ES-I3 (cell line): ENCODE measurements at regions not wholly inside any gene's neighbourhood (a gene's known extent, or its start where the extent isn't known, plus 50 kb on each side); places are given as distances from the start of the nearest gene placed in this dataset.
A peak's percentile ranks its signal among the peaks of the same experiment; 100 is the strongest.
"Not testable (repeated sequence)": the region's sequence is repeated elsewhere in the genome, so short reads cannot be mapped to it uniquely, and the experiment has no call there.

Experiments used
- H3K36me3 ChIP-seq: 2 replicates; pipeline ENCODE4 v1.6.1; 2013; ENCODE audit warnings: mild to moderate bottlenecking, low read length, control low read depth, moderate library complexity; ENCODE audit not compliant: insufficient read depth
- H3K4me1 ChIP-seq: 2 replicates; pipeline ENCODE4 v1.6.1; 2013; ENCODE audit warnings: mild to moderate bottlenecking, control low read depth, low read length; ENCODE audit not compliant: insufficient read depth
- H3K9ac ChIP-seq: 2 replicates; pipeline ENCODE4 v1.6.1; 2013; ENCODE audit warnings: low read depth, mild to moderate bottlenecking, low read length, moderate library complexity
- H3K9me3 ChIP-seq: 2 replicates; pipeline ENCODE4 v1.6.1; 2013; ENCODE audit warnings: mild to moderate bottlenecking, low read length, moderate library complexity; ENCODE audit not compliant: control insufficient read depth, insufficient read depth

DNA sequence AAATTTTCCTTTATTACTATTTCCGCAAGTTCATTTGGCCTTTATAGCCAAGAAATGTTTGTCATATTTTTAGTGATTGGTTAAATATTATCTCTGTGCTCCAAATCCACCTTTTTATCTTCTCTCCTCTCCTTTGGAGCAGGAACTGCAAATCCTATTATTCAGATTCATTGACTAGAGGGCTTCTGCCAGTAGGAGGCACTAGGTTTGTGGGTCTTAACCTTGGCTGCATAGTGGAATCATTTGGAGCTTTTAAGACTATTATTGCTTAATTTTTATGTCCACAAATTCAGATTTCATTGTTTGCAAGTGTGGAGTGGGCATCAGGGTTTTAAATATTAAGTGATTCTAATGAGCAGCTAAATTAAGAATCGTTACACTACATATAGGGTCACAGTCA lies 75.3 kb upstream of the SYT10 start:
- no peaks in the 10 kb centered on the region for H3K9me3 ChIP-seq
- H3K9ac ChIP-seq = no peak overlapping the region
- no peaks in the 10 kb centered on the region for H3K36me3 ChIP-seq
- no peaks in the 10 kb centered on the region for H3K4me1 ChIP-seq

DNA sequence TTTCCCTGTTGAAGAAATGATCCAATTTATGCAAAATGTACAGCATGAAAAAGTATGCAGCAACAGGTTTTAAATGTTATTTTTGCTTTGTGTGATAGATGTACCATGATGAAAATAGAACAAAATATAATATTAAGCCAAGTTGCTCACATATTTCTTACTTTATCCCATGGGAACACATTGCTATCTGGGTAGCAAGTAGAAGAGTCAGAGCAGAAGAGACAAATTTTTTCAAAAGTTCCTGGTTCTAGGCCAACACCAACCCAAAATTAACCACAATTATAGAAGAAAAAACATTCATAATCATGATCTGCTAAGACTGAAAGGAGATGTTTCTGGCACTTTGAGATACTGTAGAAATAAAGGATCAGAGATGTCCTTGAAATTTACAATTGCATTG lies 79.9 kb upstream of the SYT10 start:
- no peaks in the 10 kb centered on the region for H3K9me3 ChIP-seq
- H3K36me3 ChIP-seq = no peaks in the 10 kb centered on the region
- 0 out of 2 replicates have a peak, but pooled peaks cover 3% of the 10 kb centered on the region for H3K4me1 ChIP-seq
- H3K9ac ChIP-seq = no peak overlapping the region

DNA sequence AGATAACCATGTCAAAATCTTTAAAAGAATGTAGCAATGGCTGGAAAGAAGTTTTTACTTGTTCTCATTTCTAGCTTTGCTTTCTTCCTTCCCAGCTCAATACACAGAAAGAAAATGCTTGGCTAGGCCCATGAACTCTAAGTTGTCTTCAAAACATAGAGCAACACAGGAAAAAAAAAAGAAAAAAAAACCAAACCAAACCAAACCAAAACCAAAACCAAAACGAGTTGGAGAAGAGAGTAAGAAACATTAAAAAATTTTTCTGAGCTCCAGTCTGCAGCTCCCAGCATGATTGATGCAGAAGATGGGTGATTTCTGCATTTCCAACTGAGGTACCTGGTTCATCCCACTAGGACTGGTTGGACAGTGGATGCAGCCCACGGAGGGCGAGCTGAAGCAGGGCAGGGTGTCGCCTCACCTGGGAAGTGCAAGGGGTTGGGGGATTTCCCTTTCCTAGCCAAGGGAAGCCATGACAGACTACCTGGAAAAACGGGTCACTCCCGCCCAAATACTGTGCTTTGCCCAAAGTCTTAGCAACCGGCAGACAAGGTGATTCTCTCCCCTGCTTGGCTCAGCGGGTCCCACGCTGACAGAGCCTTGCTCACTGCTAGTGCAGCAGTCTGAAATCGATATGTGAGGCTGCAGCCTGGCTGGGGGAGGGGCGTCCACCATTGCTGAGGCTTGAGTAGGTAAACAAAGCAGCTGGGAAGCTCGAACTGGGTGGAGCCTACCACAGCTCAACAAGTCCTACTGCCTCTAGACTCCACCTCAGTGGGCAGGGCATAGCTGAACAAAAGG lies 81.1 kb upstream of the SYT10 start:
- H3K36me3 ChIP-seq, H3K4me1 ChIP-seq, H3K9me3 ChIP-seq: not testable (repeated sequence)
- peak overlapping the region; percentile 22; the same call in 1 of the 2 replicates for H3K9ac ChIP-seq

- Histone ChIP-seq H3K36me3 (no peaks in the 10 kb centered on the region), H3K9me3 (no peaks in the 10 kb centered on the region), H3K4me1 (no peaks in the 10 kb centered on the region), H3K9ac (no peak overlapping the region)
Measured at GRCh38 chr12:33529031-33529430, 89.4 kb upstream of the SYT10 start.

- H3K9ac ChIP-seq = no peak overlapping the region
- H3K9me3 ChIP-seq = no peaks in the 10 kb centered on the region
- no peaks in the 10 kb centered on the region for H3K4me1 ChIP-seq
- no peaks in the 10 kb centered on the region for H3K36me3 ChIP-seq
Measured at GRCh38 chr12:33529810-33530209, 90.2 kb upstream of the SYT10 start.

DNA sequence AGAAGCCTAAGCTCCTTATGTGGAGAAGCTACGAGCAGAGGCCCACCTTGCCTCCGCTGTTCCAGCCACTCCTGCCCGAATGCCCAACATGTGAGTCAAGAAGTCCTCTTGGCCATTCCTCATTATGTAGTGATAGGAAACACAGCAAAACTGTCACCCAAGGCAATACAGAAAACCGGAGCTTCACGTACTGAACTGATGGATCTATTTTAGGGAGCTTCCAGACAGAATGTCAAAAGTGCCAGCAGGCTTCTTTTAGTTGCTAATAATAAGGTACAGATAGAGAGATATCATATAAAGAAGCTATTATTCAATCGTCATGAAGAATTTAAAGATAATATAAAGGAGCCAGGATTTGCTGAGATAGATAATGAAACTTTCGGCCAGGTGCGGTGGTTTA lies 91.6 kb upstream of the SYT10 start:
- Histone ChIP-seq H3K36me3 (no peaks in the 10 kb centered on the region), H3K9ac (no peak overlapping the region), H3K4me1 (no peaks in the 10 kb centered on the region), H3K9me3 (no peaks in the 10 kb centered on the region)

GRCh38 chr12:33533527-33533926 lies 93.9 kb upstream of the SYT10 start:
- Histone ChIP-seq H3K9ac (no peak overlapping the region), H3K36me3 (no peaks in the 10 kb centered on the region), H3K9me3 (no peaks in the 10 kb centered on the region), H3K4me1 (no peaks in the 10 kb centered on the region)

DNA sequence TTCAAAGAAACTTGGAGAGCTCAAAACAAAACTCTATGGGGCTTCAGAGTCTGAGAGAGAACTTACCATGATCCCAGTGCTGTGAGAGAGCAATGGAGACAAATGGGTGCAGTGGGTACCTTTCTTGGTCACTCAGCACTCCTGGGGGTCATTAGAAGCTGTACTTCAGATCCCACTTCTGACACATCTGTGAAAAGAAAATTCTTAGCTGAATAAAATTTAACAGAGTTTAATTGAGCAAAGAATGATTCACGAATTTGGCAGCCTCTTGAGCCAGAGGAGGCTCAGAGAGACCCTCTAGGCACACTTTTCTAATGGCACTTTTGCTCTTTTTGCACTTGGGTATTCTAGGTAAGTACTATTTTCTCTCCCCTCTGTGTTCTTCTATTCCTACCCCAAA lies 96.8 kb upstream of the SYT10 start:
- no peaks in the 10 kb centered on the region for H3K36me3 ChIP-seq
- no peaks in the 10 kb centered on the region for H3K4me1 ChIP-seq
- peaks cover 2% of the 10 kb centered on the region; the same call in 1 of the 2 replicates for H3K9me3 ChIP-seq

DNA sequence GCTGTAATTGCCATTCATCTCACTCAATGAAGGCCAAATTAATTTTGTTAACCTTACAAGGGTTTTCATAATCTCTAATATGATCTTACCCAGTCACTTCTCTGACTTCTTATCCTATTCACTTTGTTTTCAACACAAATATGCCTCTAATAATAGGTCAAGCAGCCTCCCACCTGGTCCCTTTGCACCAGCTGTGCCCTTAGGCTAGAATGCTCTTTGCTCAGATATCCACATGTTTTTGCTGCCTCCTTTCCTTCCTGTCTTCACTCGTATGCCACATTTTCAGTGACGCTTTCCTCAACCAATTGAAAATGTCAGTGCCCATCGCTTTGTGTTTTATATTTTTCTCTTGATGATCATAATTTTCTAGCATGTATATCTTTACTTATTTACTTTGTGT lies 106.4 kb upstream of the SYT10 start:
- H3K4me1 ChIP-seq = no peaks in the 10 kb centered on the region
- no peaks in the 10 kb centered on the region for H3K36me3 ChIP-seq
- peaks cover 13% of the 10 kb centered on the region for H3K9me3 ChIP-seq
- H3K9ac ChIP-seq = no peak overlapping the region

More for the DNA sequence above, 96.8 kb upstream of the SYT10 start:
- H3K9ac ChIP-seq = no peak overlapping the region

DNA sequence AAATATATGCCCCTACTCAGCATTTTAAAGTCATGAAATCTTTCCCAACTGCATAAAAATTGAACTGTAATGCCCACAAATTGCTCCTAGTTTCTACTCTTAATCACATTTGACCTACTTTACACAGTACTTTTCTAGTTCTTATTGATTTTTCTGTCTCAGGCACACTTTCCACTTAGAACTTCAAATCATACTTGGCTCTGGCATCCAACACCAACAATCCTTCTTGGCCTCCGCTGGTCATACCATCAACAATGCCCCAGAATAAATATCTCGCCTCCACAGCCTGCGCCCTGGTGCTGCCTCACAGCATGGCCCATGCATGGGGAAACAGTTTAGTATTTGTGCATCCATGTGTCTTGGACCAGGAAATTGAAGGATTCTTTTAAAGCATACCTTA lies 107.5 kb upstream of the SYT10 start:
- H3K9me3 ChIP-seq = peaks cover 12% of the 10 kb centered on the region
- no peaks in the 10 kb centered on the region for H3K36me3 ChIP-seq
- no peaks in the 10 kb centered on the region for H3K4me1 ChIP-seq
- no peak overlapping the region for H3K9ac ChIP-seq

DNA sequence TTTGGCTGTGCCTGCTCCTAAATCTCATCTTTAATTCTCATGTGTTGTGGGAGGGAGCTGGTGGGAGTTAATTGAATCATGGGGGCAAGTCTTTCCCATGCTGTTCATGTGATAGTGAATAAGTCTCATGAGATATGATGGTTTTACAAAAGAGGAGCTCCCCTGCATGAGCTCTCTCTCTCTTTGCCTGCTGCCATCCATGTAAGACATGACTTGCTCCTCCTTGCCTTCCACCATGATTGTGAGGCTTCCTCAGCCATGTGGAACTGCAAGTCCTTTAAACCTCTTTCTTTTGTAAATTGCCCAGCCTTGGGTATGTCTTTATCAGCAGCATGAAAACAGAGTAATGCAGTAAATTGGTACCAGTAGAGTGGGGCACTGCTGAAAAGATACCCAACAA lies 110.6 kb upstream of the SYT10 start:
- not testable (repeated sequence) for H3K9ac ChIP-seq, H3K36me3 ChIP-seq, H3K4me1 ChIP-seq
- H3K9me3 ChIP-seq = peaks cover 12% of the 10 kb centered on the region

DNA sequence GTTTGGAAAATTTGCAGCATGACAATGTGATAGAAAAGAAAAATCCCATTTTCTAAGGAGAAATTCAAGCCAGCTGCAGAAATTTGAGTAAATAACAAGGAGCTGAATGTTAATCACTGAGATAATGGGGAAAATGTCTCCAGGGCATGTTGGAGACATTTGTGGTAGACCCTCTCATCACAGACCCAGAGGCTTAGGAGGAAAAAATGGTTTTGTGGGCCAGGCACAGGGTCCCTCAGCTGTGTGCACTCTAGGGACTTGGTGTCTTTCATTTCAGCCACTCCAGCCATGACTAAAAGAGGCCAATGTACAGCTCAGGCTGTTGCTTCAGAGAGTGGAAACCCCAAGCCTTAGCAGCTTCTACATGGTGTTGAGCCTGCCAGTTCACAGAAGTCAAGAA lies 111.4 kb upstream of the SYT10 start:
- Histone ChIP-seq H3K9me3 (peaks cover 12% of the 10 kb centered on the region), H3K36me3 (no peaks in the 10 kb centered on the region), H3K9ac (no peak overlapping the region), H3K4me1 (no peaks in the 10 kb centered on the region)

DNA sequence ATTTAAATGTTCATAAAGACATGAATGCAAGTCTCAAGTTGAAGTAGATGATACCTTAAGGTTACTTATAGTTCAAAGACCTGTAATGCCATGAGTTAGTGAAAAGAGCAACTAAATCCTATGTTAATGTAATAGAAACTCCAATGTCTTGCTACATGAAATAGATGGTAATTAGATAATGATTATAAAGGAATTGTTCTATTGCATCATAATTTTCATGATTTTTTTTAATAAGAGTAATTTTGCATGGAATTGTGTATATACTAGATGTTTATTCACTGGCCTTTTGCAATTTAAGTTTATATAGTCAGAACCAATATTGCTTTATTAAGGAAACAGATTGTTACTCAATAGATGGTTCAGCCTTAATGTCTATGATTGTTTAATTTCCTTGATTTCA lies 115.5 kb upstream of the SYT10 start:
- Histone ChIP-seq H3K9me3 (peaks cover 10% of the 10 kb centered on the region), H3K4me1 (no peaks in the 10 kb centered on the region), H3K36me3 (no peaks in the 10 kb centered on the region), H3K9ac (no peak overlapping the region)

GRCh38 chr12:33560653-33561208 lies 121.1 kb upstream of the SYT10 start:
- H3K4me1 ChIP-seq = peaks cover 11% of the 10 kb centered on the region
- no peaks in the 10 kb centered on the region for H3K9me3 ChIP-seq
- no peaks in the 10 kb centered on the region for H3K36me3 ChIP-seq
- H3K9ac ChIP-seq = no peak overlapping the region

DNA sequence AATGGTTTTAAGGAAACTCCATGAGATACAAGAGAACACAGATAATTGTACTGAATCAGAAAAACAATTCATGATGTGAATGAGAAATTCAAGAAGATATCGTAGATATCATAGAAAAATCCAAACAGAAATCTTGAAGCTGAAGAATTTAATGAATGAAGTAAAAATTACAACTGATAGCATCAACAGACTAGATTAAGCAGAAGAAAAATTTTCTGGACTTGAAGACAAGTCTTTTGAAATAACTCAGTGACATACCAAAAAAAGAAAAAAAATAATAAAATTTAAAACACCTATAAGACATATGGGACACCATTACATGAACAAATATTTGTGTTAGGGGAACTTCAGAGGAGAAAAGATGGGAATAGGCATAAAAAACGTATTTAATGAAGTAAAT lies 122.8 kb upstream of the SYT10 start:
- H3K4me1 ChIP-seq = peaks cover 11% of the 10 kb centered on the region
- H3K9ac ChIP-seq = no peak overlapping the region
- no peaks in the 10 kb centered on the region for H3K9me3 ChIP-seq
- no peaks in the 10 kb centered on the region for H3K36me3 ChIP-seq
